ES-I3 (cell line): ENCODE measurements at regions not wholly inside any gene's neighbourhood (a gene's known extent, or its start where the extent isn't known, plus 50 kb on each side); places are given as distances from the start of the nearest gene placed in this dataset.

Experiments
- H3K36me3 ChIP-seq: 2 replicates; pipeline ENCODE4 v1.6.1; 2013; ENCODE audit warnings: mild to moderate bottlenecking, low read length, control low read depth, moderate library complexity; ENCODE audit not compliant: insufficient read depth
- H3K4me1 ChIP-seq: 2 replicates; pipeline ENCODE4 v1.6.1; 2013; ENCODE audit warnings: mild to moderate bottlenecking, control low read depth, low read length; ENCODE audit not compliant: insufficient read depth
- H3K9ac ChIP-seq: 2 replicates; pipeline ENCODE4 v1.6.1; 2013; ENCODE audit warnings: low read depth, mild to moderate bottlenecking, low read length, moderate library complexity
- H3K9me3 ChIP-seq: 2 replicates; pipeline ENCODE4 v1.6.1; 2013; ENCODE audit warnings: mild to moderate bottlenecking, low read length, moderate library complexity; ENCODE audit not compliant: control insufficient read depth, insufficient read depth

GRCh38 chr12:20181416-20182180 lies 186.7 kb upstream of the PDE3A start:
- Histone ChIP-seq H3K9ac (no peak overlapping the region), H3K9me3 (no peaks in the 10 kb centered on the region), H3K4me1 (no peaks in the 10 kb centered on the region), H3K36me3 (no peaks in the 10 kb centered on the region)

DNA sequence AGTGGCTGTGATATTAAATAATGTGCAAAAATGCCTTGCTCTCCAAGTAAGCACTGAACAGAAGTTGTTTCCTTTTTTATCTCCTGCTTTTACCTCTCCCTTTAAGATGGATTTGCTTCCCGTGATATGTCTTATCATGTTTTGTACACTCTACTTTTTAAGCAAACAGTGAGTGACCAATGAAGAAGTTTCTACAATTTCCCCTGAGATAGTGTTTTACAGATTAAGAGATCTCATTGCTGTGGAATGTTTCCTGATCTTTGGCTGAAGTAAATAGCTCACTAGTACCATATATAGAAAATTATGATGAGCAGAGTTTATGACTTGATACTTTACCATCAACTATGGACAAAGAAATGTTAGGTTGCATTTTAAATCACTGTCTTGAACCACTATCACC lies 184.8 kb upstream of the PDE3A start:
- no peaks in the 10 kb centered on the region for H3K36me3 ChIP-seq

DNA sequence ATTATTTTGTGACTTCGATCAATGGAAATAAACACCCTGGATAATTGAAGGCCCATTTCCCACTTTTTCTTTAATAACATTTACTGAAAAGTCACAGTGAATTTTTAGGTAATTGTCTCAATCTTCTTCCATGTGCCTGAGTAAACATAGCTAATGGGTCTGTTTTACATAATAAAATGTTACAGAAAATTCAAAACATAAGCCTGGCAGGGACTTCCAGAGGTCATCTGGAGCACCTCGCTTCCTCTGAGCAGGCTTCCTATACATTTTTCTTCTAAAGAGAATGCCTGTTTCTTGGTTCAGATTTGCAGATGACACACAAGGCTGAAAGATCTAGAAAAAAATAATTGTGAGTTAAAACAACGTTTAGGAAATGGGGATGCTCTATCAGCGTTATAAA lies 183.8 kb upstream of the PDE3A start:
- no peak overlapping the region for H3K9ac ChIP-seq

More for the DNA sequence above, 184.8 kb upstream of the PDE3A start:
- H3K9me3 ChIP-seq: no peaks in the 10 kb centered on the region
- no peaks in the 10 kb centered on the region for H3K4me1 ChIP-seq
- H3K9ac ChIP-seq: no peak overlapping the region

GRCh38 chr12:20187456-20187855 lies 180.9 kb upstream of the PDE3A start:
- Histone ChIP-seq H3K9me3 (no peaks in the 10 kb centered on the region), H3K4me1 (no peaks in the 10 kb centered on the region), H3K9ac (no peak overlapping the region), H3K36me3 (no peaks in the 10 kb centered on the region)

More for the DNA sequence above, 183.8 kb upstream of the PDE3A start:
- Histone ChIP-seq H3K9me3 (no peaks in the 10 kb centered on the region), H3K36me3 (no peaks in the 10 kb centered on the region), H3K4me1 (no peaks in the 10 kb centered on the region)

DNA sequence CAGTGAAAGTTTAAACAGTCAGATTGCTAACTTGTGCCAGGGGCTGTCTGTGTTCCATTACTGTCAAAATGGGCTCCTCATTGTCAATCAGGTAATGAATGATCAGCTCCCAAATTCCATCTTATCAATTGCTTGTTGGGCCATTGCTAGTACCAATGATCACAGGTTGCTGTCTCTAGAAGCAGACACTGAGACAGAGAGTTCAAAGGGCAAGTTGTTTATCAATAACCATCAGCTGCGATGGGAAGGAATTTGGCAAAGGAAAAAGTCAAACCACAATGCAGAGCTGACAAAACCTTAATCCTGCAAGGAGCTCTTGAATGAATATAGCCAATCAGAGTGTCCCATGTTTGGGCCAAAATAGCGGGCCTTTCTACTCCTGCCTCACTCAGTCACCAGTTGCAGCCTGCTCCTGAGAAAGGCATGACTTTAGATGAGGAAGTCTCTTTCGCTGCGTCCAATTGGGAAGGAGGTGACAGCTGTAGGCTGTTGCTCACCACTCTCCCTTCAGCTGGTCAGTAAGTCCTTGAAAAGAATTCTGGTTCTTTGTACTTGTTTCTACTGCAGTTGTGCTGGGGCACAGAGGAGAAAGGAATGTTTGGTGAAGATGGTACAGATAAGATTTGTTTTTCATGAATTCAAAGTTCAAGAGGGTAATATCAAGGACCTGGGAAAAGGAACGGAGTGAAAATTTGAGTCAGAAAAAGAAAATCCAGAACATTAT lies 179.2 kb upstream of the PDE3A start:
- Histone ChIP-seq H3K9me3 (no peaks in the 10 kb centered on the region), H3K4me1 (no peaks in the 10 kb centered on the region), H3K9ac (no peak overlapping the region), H3K36me3 (no peaks in the 10 kb centered on the region)

- no peaks in the 10 kb centered on the region for H3K36me3 ChIP-seq
- no peak overlapping the region for H3K9ac ChIP-seq
- H3K9me3 ChIP-seq: no peaks in the 10 kb centered on the region
- H3K4me1 ChIP-seq: no peaks in the 10 kb centered on the region
Measured at GRCh38 chr12:20189767-20190166, 178.6 kb upstream of the PDE3A start.

GRCh38 chr12:20194171-20194570 lies 174.2 kb upstream of the PDE3A start:
- Histone ChIP-seq H3K9me3 (no peaks in the 10 kb centered on the region), H3K36me3 (no peaks in the 10 kb centered on the region), H3K9ac (no peak overlapping the region), H3K4me1 (no peaks in the 10 kb centered on the region)

- no peaks in the 10 kb centered on the region; the same call in 1 of the 2 replicates for H3K9me3 ChIP-seq
- no peaks in the 10 kb centered on the region for H3K36me3 ChIP-seq
- H3K4me1 ChIP-seq: no peaks in the 10 kb centered on the region
- no peak overlapping the region for H3K9ac ChIP-seq
Measured at GRCh38 chr12:20196767-20197166, 171.6 kb upstream of the PDE3A start.

GRCh38 chr12:20197411-20197810 lies 170.9 kb upstream of the PDE3A start:
- H3K9ac ChIP-seq: no peak overlapping the region
- no peaks in the 10 kb centered on the region for H3K36me3 ChIP-seq
- no peaks in the 10 kb centered on the region; the same call in 1 of the 2 replicates for H3K9me3 ChIP-seq
- no peaks in the 10 kb centered on the region for H3K4me1 ChIP-seq

DNA sequence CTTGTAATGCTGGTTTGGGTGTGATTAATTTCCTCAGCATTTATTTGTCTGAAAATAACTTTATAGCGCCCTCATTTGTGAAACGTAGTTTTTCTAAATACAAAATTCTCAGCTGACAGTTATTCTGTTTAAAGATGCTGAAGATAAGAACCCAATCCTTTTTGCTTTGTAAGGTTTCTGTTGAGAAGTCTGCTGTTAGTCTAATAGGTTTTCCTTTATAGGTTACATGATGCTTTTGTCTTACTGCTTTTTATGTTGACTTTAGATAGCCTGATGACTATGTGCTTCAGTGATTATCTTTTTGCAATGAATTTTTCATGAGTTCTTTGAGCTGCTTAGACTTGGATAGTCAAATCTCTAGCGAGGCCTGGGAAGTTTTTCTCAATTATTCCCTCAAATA lies 168.6 kb upstream of the PDE3A start:
- Histone ChIP-seq H3K9ac (no peak overlapping the region), H3K4me1 (no peaks in the 10 kb centered on the region), H3K9me3 (no peaks in the 10 kb centered on the region; the same call in 1 of the 2 replicates), H3K36me3 (no peaks in the 10 kb centered on the region)

- no peaks in the 10 kb centered on the region for H3K4me1 ChIP-seq
- H3K9ac ChIP-seq: no peak overlapping the region
- H3K36me3 ChIP-seq: no peaks in the 10 kb centered on the region
- H3K9me3 ChIP-seq: no peaks in the 10 kb centered on the region; the same call in 1 of the 2 replicates
Measured at GRCh38 chr12:20201733-20202132, 166.6 kb upstream of the PDE3A start.

DNA sequence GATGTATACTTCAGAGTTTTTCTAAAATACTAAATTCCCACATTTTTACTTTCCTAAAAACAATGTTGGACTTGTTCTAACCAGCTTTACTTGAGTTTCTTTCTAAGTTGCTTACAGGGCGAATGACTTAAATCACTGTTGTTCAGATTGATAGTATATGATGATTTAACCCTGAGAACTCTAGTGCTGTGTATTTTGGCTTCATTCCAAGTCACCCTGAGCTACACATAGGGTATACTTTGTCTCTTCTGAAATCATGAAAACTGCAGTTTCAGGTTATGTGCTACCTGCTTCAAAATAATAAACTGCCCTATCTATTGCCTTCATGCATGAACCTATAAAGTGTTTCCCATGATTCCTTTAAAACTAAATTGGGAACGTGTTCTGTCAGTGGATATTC lies 162.5 kb upstream of the PDE3A start:
- H3K4me1 ChIP-seq: no peaks in the 10 kb centered on the region
- H3K9me3 ChIP-seq: no peaks in the 10 kb centered on the region
- no peaks in the 10 kb centered on the region; the same call in 1 of the 2 replicates for H3K36me3 ChIP-seq
- H3K9ac ChIP-seq: no peak overlapping the region

DNA sequence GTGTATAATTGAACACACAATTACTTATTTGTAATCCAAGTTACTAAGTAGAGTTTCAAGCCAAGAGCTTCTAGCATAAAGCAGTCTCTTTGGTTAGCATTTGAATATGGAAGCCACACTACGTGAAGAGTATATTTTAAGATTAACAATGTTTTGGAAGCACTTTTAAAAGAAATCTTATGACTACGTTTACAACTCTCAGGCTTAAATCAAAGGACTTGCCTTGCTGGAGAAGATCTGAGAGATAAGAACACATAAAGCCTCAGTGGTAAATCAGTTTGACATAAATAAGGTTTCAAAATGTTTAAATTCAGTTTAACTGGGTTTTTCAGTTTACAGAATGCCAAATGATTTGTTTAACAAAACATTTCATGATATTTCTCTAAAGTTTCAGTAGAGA lies 161.9 kb upstream of the PDE3A start:
- H3K9me3 ChIP-seq: no peaks in the 10 kb centered on the region
- no peak overlapping the region for H3K9ac ChIP-seq
- no peaks in the 10 kb centered on the region; the same call in 1 of the 2 replicates for H3K36me3 ChIP-seq
- H3K4me1 ChIP-seq: peaks cover under 1% of the 10 kb centered on the region; the same call in 1 of the 2 replicates

DNA sequence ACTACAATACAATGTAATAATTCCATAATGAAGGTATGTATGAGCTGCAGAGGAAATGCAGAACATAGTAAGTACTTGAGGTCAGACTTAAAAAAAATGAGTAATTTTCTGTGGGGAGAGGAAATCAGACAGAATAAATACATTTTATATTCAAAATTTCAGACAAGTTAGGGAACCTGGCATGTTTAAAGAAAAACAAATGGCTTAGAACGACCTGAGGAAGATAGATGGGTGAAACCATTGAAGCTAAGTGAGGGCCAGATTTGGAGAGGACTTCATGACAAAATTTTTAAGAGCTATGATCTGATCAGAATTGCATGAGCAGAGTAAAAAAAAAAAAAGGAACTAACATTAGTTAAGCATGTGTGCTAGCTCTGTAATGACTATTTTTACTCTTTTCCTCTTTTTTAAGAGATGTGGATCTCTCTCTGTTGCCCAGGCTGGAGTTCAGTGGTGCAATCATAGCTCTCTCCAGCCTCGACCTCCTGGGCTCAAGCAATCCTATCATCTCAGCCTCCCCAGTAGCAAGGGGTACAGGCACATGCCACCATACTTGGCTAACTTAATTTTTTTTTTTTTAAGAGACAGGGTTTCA lies 157.6 kb upstream of the PDE3A start:
- peaks cover 21% of the 10 kb centered on the region; the same call in 1 of the 2 replicates for H3K4me1 ChIP-seq
- no peak overlapping the region for H3K9ac ChIP-seq
- H3K36me3 ChIP-seq: no peaks in the 10 kb centered on the region; the same call in 1 of the 2 replicates
- no peaks in the 10 kb centered on the region for H3K9me3 ChIP-seq
